Right atrium auricular region (tissue), 2 donors: ENCODE measurements at regions not wholly inside any gene's neighbourhood (a gene's known extent, or its start where the extent isn't known, plus 50 kb on each side); places are given as distances from the start of the nearest gene placed in this dataset.

ENCODE experiments used
- DNase-seq: peaks from one replicate; pipeline ENCODE4 v3.0.0-alpha.2; 2019; ENCODE audit warnings: low spot score
- H3K27ac ChIP-seq, 2 donors: fragments of 200-600 bp; sonication (generic); 1 replicate in 1 of 2; 2 replicates in 1 of 2; pipeline ENCODE4 v1.5.1; 2016 to 2019
- H3K27me3 ChIP-seq, 2 donors: fragments of 200-600 bp; sonication (generic); one replicate each; pipeline versions ENCODE4 v1.5.1 to v1.6.0; 2017 to 2019
- H3K36me3 ChIP-seq: fragments of 200-600 bp; sonication (generic); one replicate; pipeline ENCODE4 v1.5.1; 2016
- H3K4me1 ChIP-seq, 2 donors: fragments of 200-600 bp; sonication (generic); one replicate each; pipeline versions ENCODE4 v1.5.1 to v1.6.0; 2017 to 2019
- H3K4me3 ChIP-seq, 2 donors: fragments of 200-600 bp; sonication (generic); 1 replicate in 1 of 2; 2 replicates in 1 of 2; pipeline ENCODE4 v1.5.1; 2017 to 2019; ENCODE audit warnings: mild to moderate bottlenecking in 1 of 2, moderate library complexity in 1 of 2
- H3K9me3 ChIP-seq, 2 donors: fragments of 200-600 bp; sonication (generic); one replicate each; pipeline ENCODE4 v1.5.1; 2019
- TF ChIP-seq, protein P1 (sequence below), 2 donors: fragments of 200-600 bp; sonication (generic); IDR thresholded peaks; one replicate each; pipeline ENCODE4 v1.5.1; 2019; ENCODE audit warnings: antibody characterized with exemption in 2 of 2

DNA sequence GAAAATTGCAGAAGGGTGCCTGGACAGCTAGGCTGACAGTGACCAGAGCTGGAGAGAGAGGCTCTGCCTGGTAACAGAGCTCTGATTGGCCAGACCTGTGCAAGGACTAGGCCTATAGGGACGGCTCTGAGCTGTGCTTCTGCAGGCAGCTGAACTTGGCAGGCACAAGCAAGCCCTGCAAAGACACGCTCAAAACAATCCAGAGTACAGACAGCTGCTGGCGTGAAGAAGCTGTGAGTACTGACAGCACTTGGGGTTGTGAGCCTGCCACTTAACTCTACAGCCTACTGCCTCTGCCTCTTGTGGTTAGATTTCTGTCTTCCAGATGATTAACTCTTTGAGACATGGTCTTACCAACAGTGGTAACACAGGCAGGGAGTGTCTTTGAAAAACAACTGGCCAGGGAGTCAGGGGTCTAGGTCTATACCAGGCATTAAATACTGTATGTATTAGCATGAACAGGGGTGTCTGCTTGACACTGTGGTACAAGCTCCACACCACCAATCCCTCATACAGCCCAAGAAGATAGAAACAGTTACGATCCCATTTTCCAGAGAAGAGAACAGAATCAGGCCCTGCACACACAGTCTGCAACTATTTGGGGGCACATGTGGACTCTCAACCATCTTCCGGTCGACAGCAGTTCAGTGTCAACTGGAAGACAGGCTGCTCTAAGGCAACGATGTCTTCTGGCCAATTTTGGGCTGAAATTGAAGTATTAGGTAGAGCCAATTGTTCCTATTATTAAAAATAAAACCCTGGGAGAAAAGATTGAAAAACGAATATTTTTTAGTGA lies 568.4 kb downstream of the TNS1 start:
- TF ChIP-seq, protein P1, sequence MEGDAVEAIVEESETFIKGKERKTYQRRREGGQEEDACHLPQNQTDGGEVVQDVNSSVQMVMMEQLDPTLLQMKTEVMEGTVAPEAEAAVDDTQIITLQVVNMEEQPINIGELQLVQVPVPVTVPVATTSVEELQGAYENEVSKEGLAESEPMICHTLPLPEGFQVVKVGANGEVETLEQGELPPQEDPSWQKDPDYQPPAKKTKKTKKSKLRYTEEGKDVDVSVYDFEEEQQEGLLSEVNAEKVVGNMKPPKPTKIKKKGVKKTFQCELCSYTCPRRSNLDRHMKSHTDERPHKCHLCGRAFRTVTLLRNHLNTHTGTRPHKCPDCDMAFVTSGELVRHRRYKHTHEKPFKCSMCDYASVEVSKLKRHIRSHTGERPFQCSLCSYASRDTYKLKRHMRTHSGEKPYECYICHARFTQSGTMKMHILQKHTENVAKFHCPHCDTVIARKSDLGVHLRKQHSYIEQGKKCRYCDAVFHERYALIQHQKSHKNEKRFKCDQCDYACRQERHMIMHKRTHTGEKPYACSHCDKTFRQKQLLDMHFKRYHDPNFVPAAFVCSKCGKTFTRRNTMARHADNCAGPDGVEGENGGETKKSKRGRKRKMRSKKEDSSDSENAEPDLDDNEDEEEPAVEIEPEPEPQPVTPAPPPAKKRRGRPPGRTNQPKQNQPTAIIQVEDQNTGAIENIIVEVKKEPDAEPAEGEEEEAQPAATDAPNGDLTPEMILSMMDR (IDR thresholded peaks at IDR 0.05) = no peak
- Histone ChIP-seq H3K27ac (peak overlapping the region; percentile 59 to 67), H3K36me3 (no peaks in the 10 kb centered on the region), H3K9me3 (no peaks in the 10 kb centered on the region), H3K4me3 (peak overlapping the region in 1 of 2 donors; percentile 3), H3K27me3 (no peaks in the 10 kb centered on the region), H3K4me1 (peaks cover 0 to 66% of the 10 kb centered on the region in 2 donors)
- peak; percentile 90 for DNase-seq

DNA sequence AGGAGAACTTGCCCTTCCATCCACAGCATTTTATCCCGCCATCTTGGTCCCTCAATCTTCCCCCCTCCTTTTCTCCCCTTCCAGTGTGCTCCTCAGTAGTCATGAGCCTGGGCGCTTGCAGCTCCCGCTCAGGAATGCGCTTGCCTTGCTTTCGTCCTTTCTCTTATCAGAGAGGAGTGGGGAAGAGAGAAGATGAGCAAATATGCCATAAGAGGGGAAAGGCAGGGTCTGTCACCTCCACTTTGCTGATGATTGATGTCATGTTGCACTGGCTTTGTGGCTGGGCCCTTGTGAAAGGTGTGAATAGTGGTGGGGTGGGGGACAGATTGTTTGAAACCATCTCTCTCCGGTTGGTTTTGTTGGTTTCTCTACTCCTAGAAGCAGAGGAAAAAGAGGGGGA lies 569.3 kb downstream of the TNS1 start:
- TF ChIP-seq, protein P1 (IDR thresholded peaks at IDR 0.05) = no peak
- Histone ChIP-seq H3K36me3 (no peaks in the 10 kb centered on the region), H3K27ac (peak overlapping the region; percentile 41 to 67), H3K9me3 (no peaks in the 10 kb centered on the region), H3K27me3 (no peaks in the 10 kb centered on the region), H3K4me1 (peaks cover 0 to 66% of the 10 kb centered on the region in 2 donors), H3K4me3 (peak overlapping the region in 1 of 2 donors; percentile 3)
- DNase-seq = no peak

DNA sequence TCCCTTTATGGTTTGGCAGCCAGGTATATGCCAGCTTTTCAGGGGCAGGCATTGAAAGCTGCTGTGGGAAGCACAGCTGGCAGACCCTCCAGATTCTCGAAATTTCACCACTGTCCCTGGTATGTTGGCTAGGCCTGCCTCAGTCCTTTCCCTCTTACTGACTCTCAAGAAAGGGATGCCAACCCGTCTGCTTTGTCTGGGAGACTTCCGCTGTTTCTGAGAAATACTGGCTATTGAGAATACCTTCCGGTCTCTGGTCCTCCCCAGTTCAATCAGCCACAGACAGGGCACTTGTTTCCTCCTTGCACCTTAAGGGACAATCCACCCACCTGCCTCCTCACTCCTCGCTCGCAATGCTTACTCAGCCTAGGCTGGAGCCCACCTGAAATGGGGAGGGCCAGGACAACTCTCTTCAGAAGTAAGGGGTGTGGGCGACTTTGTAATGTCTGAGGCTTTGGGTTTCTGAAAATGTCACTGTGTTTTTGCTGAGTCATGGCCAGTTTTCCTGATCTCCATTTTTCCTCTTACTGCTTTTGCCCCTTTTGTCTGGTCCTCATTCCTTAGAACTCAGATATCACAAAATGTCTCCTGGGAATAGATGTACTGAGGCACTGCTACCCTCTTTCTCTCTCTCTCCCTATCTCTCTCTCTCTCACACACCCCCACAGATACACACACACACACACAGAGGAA lies 571.1 kb downstream of the TNS1 start:
- no peak for DNase-seq
- Histone ChIP-seq H3K4me3 (no peak overlapping the region), H3K4me1 (peaks cover 0 to 59% of the 10 kb centered on the region in 2 donors), H3K27me3 (no peaks in the 10 kb centered on the region), H3K36me3 (no peaks in the 10 kb centered on the region), H3K27ac (peak overlapping the region; percentile 64 to 67), H3K9me3 (no peaks in the 10 kb centered on the region)
- TF ChIP-seq, protein P1 (IDR thresholded peaks at IDR 0.05) = no peak

DNA sequence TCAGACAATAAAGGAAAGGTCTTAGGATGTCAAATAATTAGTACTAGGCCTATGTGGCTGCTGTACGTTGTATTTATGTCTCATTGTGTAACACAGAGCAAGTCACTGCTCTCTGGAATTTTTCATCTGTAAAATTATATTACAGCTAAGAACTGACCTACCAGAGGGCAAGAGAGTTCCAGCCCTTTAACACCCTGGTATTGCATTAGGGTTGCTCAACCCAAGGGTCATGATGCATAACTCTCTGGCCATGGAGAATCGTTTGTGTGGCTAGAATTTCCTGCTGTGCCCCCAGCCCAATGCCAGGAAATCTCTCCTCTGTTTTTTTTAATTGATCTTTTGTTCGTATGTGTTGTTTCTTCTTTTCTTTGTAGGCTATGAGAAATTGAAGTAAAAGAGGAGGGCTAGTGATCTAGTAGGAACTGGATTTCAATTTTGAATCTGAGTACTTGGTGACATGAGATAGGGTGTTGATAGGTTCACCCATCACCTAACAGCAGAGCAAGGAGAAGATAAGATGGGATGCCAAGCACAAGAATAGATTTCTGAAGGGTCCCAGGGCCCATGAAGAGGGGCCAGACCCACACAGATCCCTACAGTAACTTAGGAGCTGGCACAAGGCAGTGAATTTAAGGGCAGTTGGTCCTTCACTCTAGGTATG lies 571.2 kb upstream of the TNP1 start:
- H3K4me3 ChIP-seq = no peak overlapping the region
- H3K27ac ChIP-seq = peak overlapping the region; percentile 64 to 67
- no peaks in the 10 kb centered on the region for H3K27me3 ChIP-seq
- no peak for DNase-seq
- no peaks in the 10 kb centered on the region for H3K36me3 ChIP-seq
- peaks cover 0 to 52% of the 10 kb centered on the region in 2 donors for H3K4me1 ChIP-seq
- H3K9me3 ChIP-seq = no peaks in the 10 kb centered on the region
- TF ChIP-seq, protein P1 (IDR thresholded peaks at IDR 0.05) = no peak

DNA sequence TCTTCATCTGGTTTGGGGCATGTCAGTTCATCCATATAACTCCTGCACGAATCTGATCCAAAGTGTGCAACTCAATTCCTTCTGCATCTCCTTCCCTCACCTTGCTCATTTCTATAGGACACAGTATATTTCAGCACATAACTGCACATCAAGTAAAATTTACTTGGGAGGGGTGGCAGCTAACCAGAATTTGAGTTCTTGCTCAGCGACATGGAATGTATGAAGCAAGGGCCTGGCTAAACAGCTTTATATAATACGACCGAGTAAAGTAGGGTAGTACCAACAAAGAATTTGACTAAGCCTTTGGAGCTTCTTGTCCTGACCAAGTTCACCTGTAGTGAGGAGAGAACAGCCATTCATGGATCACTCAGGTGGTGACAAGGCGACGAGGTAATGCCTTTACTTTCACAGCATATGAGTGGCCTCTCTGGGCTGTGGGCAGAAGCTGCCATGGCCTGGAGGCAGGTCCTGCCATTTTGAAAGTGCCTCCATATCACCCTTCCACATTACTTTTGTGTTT lies 570.2 kb upstream of the TNP1 start:
- Histone ChIP-seq H3K4me3 (no peak overlapping the region), H3K36me3 (no peaks in the 10 kb centered on the region), H3K27ac (no peak overlapping the region), H3K27me3 (no peaks in the 10 kb centered on the region), H3K4me1 (peaks cover 0 to 42% of the 10 kb centered on the region in 2 donors), H3K9me3 (peaks cover 0 to 4% of the 10 kb centered on the region in 2 donors)
- DNase-seq = no peak
- TF ChIP-seq, protein P1 (IDR thresholded peaks at IDR 0.05) = no peak
